ENCODE measurements at regions not wholly inside any gene's neighbourhood (a gene's known extent, or its start where the extent isn't known, plus 50 kb on each side); places are given as distances from the start of the nearest gene placed in this dataset.
"Not testable (repeated sequence)": the region's sequence is repeated elsewhere in the genome, so short reads cannot be mapped to it uniquely, and the experiment has no call there.

- no peak for DNase-seq
Observed at GRCh38 chr7:145434811-145435210, 599.0 kb upstream of the TPK1 start.

GRCh38 chr7:145431834-145432233, 596.0 kb upstream of the TPK1 start:
- DNase-seq = no peak

- DNase-seq = not testable (repeated sequence)
Observed at GRCh38 chr7:145418481-145418880, 582.6 kb upstream of the TPK1 start.

DNA sequence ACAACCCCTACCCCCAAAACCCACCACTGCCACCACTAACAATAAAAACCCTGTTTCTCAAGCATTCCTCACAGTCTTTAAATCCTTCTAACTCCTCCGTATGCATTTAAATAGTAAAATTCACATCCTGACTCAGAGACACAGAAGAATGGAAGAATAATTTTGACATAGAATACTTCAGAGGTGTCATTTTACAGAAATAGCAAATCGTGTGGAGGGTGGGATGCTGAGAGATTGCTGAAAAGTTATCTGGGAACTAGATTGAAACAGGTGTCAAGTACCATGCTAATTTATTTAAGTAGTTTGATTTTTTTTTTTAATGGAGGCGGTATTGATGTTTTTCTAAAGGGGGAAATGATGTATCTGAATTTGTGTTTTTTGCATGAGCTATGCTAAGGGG, 575.2 kb upstream of the TPK1 start:
- DNase-seq = no peak

GRCh38 chr7:145398758-145399157, 562.9 kb upstream of the TPK1 start:
- no peak for DNase-seq

- DNase-seq = no peak
Observed at GRCh38 chr7:145394126-145394525, 558.3 kb upstream of the TPK1 start.

GRCh38 chr7:145382762-145383161, 546.9 kb upstream of the TPK1 start:
- no peak for DNase-seq

GRCh38 chr7:145378197-145378596, 542.3 kb upstream of the TPK1 start:
- DNase-seq = no peak

GRCh38 chr7:145360511-145361100, 524.8 kb upstream of the TPK1 start:
- no peak for DNase-seq

DNA sequence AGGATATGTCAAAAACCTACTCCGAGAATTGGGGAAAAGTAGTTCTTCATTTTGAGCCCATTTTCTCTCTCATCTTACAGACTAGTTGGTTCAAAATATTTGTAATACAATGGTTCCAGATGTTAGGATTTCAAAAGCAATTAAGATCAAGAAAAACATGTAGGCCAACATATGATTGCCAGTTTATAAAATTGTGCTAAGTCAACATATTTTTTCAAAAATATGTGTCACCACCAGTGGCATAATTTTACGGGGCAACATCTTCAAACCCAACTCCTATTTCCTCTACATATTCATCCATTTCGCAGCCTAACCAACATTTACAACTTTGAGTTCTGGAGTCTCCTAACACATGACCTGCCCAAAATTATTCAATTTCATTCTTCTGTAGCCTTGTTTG, 514.5 kb upstream of the TPK1 start:
- DNase-seq = no peak

- not testable (repeated sequence) for DNase-seq
Observed at GRCh38 chr7:145349452-145349851, 513.6 kb upstream of the TPK1 start.

- DNase-seq = no peak
Observed at GRCh38 chr7:145347271-145347670, 511.4 kb upstream of the TPK1 start.

GRCh38 chr7:145339319-145339718, 503.5 kb upstream of the TPK1 start:
- no peak for DNase-seq

GRCh38 chr7:145331522-145331921, 495.7 kb upstream of the TPK1 start:
- DNase-seq = no peak

DNA sequence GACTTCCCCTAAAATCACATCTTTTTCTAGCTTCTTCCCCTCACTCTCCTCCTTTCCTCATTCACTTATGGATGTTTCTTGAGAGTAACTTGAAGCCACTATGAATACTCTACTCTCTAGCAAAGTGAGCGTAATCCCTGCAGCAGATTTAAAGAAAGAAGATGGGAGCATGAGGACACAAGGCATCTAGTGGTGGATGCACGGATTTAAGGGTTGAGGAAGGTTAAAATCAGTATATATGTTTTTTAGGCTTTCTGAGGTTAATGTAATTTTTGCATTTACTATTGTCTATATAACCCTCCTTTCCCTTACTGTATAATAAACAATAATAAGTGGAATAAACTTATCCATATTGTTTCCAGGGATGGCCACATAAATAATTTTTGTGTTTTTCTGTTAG, 495.2 kb upstream of the TPK1 start:
- no peak for DNase-seq

DNA sequence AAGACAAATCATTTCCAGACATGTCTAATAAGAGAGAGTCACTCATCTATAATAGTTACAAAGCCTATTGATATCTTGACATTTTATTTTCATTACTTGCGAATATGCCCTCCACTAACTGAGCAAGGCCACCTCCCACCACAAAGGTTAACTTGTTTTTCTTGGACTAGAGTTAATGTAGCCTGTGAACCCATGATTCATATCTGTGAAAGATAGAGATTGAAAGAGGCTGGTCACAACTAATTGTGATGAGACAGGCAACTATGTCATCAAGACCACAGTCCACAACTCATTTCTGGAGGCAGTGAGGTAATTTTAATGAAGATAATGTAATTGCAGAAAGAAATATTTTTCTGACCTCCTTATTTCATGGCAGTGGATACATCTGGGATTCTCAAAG, 491.8 kb upstream of the TPK1 start:
- DNase-seq = no peak

- DNase-seq = no peak
Observed at GRCh38 chr7:145324081-145324480, 488.2 kb upstream of the TPK1 start.

GRCh38 chr7:145313551-145313950, 477.7 kb upstream of the TPK1 start:
- DNase-seq = no peak

DNA sequence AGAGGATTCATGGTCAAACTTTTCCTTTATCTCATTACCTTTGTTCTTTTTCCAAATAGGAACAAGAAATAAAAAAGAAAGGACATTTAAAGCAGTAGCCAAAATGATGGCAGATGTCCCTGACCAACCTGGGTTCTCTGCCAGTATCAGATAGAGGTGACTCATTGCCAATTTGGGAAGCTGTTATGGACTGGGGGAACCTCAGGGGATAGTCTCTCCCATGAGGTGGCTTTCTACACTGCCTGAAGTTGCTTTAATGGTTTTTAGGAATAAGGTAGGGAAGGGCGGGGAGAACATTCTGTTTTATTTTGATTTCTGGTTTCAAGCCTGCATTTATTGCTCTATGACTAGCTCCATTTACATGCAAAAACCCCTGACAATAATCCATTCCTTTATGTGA, 457.9 kb upstream of the TPK1 start:
- DNase-seq = no peak

DNA sequence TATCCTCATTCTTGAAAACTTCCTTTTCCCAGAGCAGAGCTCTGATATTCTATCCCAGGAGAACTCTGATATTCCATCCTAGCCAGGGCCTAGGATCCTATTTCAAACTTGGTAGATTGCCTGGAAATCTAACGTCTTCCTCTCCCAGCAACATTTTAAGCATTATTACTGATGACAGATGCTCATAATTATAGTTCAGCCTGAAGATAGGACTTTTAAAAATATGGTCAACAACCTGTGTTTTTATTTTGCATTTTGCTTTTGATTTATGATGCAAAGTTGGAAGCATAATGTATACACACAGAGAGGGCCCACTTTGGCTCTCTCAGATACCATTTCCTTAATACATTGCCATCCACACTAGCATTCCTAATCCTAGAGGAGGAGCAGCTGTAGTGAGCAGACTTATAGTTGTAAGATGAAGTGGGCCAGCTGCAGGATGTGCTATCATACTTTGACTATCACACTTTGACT, 457.4 kb upstream of the TPK1 start:
- DNase-seq = no peak

DNA sequence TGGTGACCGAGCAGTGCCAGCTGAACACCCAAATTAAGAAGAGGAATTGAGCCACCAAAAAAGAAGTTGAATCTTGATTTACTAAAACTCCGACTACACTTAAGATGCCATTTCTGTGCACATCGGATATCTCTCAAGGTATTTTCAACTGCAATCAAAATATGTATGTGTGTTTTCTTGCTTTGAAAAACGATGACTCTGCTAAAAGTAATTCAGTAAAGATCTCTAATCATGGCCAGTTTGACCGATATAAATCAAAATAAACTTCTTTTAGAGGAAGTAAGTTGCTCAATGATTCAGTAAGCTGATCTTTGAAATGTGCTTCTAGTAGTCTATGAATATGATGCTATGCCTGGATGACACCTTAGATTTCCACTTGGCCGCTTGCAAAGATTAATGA, 453.5 kb upstream of the TPK1 start:
- no peak for DNase-seq

DNA sequence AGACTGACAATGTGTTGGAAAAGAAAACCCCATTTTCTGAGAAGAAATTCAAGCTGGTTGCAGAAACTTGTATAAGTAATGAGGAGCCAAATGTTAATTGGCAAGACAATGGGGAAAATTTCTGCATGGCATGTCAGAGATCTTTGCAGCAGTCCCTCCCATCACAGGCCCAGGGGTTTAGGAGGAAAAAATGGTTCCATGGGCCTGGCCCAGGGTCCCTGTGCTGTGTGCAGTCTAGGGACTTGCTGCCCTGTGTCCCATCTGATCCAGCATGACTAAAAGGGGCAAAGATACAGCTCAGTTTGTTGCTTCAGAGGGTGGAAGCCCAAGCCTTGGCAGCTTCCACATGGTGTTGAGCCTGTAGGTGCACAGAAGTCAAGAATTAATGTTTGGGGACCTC, 440.3 kb upstream of the TPK1 start:
- no peak for DNase-seq

DNA sequence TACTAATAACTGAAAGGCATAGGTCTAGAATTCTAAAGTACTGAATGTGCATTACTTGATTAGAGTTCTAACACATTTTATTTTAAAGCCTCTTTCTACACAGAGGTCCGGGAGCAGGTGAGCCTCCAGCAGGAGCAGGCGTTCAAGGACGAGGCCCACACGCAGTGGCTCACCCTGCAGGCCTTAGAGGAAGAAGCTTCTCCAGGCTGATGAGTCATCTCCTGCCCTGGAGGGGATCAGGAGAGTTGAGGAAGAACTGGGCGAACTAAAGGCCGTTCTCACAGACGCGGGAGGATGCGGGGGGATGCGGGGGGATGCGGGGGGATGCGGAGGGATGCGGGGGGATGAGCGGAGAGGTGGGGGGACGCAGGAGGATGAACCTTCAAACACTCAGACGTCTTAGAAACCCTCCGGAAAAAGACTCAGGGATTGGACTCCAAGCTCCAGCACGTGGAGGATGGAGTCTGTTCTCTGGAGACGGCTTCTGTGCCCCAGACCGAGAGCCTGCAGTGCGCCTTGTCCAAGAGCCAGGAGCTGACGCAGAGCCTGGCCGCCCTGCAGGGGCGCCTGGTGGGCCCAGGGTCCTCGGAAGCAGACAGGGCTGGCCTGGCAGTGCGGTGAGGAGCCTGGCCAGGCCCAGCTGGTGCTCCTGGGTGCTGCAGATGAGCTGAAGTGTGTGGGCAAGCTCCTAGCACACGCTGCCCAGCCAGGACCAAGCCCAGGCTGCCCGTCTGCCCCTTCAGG, 433.7 kb upstream of the TPK1 start:
- DNase-seq = no peak

DNA sequence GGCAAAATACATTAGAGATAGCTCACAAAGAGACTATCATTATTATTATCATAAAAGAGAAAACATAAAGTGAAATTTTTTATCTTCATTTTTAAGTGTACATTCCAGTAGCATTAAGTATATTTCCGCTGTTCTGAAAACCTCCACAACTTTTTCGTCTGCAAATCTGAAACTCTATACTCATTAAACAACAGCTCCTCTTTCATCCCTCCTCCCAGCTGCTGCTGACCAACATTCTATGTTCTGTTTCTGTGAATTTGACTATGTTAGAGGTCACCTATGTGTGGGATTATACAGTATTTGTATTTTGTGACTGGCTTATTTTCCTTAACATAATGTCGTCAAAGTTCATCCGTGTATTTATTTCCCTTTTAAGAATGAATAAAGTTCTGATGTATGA, 429.3 kb upstream of the TPK1 start:
- DNase-seq = no peak

GRCh38 chr7:145263886-145264285, 428.0 kb upstream of the TPK1 start:
- DNase-seq = no peak

Data from NCI-H2029 treated with DMSO at 0.1 percent for 48 hours (cell line).